ENCODE measurements at regions not wholly inside any gene's neighbourhood (a gene's known extent, or its start where the extent isn't known, plus 50 kb on each side); places are given as distances from the start of the nearest gene placed in this dataset.

DNA sequence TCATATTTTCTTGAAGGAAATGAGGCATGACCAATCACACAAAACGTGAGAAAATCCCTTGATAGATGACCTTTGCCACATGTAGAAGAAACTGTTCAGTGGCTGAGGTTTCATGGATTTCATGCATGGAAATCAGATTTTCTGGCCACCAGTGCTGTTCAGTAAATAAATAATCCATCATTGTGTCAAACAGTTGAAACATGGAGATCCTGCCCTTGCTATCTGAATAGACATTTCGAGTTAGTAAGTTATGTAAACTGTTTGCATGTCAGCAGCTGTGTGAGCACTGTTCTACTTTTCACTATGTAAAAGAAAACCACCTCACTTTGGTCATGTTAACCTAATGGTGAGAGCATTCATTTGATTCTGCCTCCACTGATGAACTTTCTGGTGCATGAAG lies 793.9 kb upstream of the EPHA7 start:
- TF ChIP-seq POLR2A (IDR thresholded peaks at IDR 0.05): no peak
- no peak for TF ChIP-seq CTCF (IDR thresholded peaks at IDR 0.05)
- TF ChIP-seq POLR2AphosphoS5 (IDR thresholded peaks at IDR 0.05; ENCODE audit: insufficient read depth in 1 of 2, low read depth in 1 of 2): no peak
